ENCODE measurements at regions not wholly inside any gene's neighbourhood (a gene's known extent, or its start where the extent isn't known, plus 50 kb on each side); places are given as distances from the start of the nearest gene placed in this dataset.

DNA sequence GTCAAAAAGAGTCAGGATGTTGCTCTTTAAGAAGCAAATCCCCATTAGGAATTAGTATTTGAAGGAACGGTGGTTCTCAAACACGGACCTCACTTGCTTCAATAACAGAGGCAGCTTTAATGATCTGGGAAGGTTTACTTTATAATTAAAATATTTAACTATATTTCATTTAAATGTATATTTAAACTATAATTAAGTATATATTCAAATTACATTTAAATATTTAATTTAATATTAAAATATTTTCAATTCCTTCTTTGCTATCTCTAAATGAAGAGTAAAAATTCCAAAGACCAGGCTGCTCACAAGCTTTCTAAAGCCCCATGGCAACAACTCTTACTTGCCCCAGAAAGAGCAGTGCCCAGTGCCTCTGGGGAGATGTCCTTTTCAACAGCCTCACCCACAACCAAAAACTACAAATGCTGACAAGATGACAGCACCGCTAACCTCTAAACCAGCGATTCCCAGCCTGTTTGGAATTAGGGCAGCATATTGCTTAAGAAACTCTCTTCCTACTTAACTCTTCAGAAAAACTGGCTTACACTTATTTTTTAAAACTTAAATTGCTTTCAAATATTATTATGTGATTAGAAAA is 62.9 kb upstream of the POU3F3 start:
- no peak for DNase-seq
- no peak for TF ChIP-seq GATA1 (IDR thresholded peaks at IDR 0.05; ENCODE audit: low read depth, low read length)
- TF ChIP-seq POLR2A (IDR thresholded peaks at IDR 0.05; ENCODE audit: low read length), result no peak

DNA sequence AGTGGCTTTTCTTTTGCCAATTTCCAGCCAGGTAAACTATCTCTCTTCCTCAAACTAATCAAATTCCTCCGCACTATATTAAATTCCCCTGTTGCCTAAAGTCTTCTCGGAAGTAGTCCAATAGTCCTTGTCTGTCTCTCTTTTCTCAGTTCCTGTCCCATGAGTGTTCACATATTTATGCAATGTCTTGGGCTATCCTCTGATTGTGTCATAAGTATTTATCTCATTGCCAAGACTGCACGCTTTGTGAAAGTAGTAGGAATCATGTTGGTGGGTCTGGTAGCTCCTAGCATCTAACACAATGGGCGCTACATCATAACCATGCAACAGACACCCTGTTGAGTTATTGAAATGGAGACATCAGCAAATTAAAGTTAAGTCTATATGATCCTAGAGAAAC is 59.9 kb upstream of the POU3F3 start:
- DNase-seq, result no peak
- no peak for TF ChIP-seq POLR2A (IDR thresholded peaks at IDR 0.05; ENCODE audit: low read length)
- TF ChIP-seq GATA1 (IDR thresholded peaks at IDR 0.05; ENCODE audit: low read depth, low read length), result no peak

DNA sequence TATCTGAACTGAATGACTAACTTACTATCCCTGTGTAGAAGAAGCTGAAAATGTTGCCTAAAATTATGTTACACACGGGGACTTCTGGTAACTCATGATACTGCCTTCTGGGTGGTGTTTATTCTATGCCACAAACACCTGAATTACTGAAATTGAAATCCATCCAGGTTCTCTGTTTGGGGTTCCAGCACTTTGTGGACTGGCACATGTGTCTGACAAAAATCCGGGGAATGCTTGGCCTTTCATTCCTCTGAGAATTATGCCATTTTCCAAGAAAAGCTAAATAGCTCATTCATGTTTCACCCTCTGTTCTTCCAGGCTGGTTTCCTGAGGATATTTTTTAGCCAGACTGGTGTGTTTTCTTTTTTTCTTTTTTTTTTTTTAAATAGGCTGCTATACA is 59.5 kb upstream of the POU3F3 start:
- no peak for TF ChIP-seq GATA1 (IDR thresholded peaks at IDR 0.05; ENCODE audit: low read depth, low read length)
- no peak for TF ChIP-seq POLR2A (IDR thresholded peaks at IDR 0.05; ENCODE audit: low read length)
- no peak for DNase-seq
